Stimulated activated CD8-positive, alpha-beta memory T cell treated with anti-CD3 and anti-CD28 coated beads, Interleukin-12 subunit alpha, Interleukin-12 subunit beta, amount 100 ng/mL, for 24 hours (primary cell): ENCODE measurements at regions not wholly inside any gene's neighbourhood (a gene's known extent, or its start where the extent isn't known, plus 50 kb on each side); places are given as distances from the start of the nearest gene placed in this dataset.

Experiments
- DNase-seq: peaks from one replicate; pipeline ENCODE4 v3.0.0-alpha.2; 2020; ENCODE audit errors: extremely low read depth

DNA sequence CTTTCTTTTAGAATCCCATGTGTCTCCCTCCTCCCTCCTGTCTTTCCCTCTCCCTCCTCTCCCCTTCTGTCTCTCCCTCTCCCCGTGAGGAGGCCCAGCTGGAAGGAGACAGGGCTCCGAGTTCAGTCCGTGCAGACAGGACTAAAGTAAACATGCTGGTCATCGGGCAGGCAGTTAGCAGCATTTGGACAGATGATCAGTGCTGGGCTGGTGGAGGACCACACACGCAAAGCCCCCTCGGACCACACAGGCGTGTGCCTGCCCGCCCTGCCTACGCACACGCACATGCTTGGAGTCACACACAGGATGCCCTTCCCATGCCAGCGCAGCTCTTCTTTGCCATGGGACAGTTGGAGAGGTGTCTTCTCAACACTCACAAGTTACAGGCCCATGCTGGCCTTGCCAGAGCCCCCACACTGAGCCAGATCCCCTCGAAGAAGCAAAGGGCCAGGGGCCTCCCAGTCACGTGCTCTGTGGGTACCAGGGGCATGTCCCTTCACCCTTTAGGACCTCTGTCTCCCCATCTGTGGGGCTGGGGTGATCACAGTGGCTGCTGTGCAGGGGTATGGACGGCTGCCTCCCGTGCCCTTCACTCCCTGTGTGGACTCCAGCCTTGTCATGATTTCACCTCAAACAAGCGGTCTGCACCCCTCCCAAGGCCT, 215.7 kb upstream of the FOXF1 start:
- DNase-seq: no peak

DNA sequence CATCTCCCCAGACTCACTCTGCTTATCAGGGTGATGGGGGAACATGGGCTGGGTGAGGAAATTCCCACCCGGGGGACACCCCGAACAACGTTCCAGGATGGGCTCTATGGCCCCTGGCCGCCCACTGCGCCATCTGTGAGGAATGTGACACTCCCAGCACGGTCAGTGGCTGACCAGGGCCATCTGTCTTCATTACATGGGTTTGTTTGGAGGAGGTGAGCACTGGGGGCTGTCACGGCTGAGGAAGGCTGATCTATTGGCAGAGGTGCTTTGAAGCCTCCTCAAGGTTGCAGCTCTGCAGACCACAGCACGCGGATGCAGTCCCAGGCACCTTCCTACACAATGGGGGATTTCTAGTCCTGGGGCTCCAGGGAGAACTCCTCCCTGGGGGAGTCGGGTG, 214.1 kb upstream of the FOXF1 start:
- no peak for DNase-seq

DNA sequence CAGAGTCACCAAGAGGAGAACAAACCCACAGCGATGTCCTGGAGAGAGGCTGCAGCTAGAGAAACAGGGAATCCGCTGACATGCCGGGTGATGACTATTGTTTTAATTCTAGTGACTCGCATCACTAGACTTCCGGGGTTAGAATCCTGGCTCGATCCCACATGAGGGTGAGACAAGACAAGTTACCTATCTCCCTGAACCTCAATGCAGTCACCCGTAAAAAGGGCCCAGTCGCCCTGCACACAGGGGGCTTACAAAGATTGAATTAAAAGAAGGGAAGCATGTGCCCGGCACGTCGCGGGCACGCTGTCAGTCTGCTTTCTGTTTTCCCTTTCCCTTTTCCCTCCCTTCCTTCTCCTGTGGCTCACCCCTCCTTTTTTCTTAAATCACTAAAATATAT, 212.9 kb upstream of the FOXF1 start:
- no peak for DNase-seq

DNA sequence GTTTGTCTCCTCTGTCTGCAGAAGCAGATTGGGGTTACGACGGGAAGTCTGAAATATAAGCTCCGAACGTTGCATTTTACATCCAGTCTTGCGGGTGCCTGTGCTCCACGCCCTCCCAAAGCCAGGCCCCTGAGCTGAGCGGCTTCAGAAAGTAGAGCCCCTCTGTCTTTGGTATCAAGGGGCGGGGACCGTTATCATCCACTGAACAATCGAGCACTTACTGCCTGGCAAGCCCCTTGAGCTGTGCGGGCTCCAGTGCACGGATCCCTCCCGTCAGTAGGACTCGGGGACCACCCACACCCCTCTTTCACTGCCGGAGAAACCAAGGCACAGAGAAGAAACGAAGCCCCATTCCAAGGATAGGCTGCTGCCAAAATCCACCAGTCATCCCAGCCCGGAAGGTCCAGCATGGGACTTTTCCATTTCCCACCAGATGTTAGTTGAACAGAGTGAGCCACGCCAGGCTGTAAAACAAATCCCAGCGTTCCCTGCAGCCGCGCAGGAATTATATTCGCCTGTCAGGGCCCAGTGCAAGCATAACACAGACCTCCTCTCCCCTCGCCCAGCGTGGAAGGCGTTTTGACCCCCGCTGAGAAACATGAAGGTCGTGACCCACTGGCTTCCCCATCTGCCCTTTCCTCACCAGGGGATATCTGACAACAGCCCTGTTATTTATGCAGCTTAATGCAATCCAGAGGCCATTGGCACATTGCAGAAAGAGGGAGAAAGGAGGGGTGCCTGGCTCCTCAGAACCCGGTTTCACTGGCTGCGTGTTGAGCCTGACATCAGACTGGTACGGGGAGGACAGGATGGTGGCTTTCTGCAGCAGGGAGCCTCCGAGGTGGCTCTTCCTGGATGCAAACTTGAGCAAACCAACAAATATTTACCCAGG, 212.2 kb upstream of the FOXF1 start:
- no peak for DNase-seq

DNA sequence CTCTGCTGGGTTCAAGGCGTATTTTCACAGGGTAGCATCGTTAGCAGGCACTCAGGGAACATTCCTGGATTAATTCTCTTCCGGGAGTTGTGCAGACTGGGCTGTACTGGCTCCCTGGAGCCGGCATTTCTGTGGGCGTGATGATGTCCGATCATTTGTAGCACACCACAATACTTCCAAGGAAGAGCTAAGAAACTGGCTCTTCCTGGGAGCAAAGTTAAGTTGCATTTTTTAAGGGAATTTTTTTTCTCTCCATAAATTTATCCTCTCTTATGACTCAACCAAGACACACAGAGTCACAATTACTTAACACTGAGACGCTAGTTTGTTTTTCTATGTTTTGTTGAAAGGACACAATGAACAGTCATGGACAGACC, 211.6 kb upstream of the FOXF1 start:
- DNase-seq: no peak

DNA sequence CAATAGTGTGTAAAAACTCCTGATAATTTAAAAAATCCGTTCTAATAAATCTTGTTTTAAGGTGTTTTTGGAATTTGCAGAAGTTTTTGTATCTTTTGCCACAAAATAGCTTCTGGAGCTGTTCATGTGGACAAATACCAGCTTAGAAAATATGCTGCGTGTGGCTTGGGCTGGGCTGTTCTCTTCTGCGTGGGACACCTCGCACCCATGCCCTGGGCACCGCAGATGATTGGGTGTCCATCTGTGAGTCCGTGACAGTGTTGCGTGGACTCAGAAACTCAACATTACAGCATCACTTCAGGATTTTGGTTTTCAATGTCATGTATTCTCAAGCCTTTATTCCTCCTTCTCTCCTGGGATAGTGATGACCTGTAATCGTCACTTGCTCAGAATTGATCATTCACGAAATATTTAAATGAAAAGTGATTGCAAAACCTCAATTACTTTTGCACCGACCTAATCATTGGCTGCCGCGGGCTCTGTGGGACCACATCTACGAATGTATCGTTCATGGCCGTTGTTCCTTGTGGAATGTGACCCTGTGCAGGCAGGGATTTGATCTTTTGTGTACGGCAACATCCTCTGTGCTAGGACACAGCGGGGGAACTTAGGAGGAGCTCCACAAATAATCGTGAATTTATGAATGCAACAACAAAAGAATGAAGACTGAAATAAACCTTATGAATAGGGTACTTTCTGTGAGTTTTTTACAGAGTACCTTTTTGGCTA, 210.3 kb upstream of the FOXF1 start:
- DNase-seq: no peak

DNA sequence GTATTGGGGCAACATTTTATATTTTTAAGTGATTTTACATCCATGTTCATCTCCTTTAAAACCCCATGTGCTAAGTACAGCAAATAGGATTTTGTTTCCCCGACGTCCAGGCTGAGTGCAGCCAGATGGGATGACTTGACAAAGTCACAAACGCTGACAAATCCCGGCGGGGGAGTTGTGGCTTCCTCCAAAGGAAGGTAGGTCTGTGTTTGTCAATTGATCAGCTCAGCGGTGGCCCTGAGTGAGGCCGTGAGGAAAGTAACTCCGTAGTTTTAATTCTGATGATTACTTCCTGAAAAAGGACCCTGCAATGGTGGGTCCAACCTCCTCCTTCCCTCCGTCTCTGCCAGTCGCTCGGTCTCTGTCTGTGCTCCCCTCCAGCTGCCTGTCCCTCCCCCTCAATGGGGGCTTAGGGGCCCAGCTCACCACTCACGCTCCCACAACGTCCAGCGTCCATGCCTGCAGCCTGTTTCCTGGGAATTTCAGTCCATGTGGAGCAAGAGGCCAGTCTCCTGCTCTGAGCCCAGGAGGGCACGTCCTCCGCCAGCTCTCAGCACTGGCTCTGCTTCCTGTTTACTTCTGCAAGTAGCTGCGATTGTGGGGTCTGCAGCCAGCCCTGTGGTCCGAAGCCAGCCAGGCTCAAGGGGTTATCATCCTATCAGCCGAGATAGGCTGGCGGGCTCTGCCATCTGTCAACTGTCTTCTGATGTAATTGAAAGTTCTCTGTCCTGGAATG, 209.4 kb upstream of the FOXF1 start:
- DNase-seq: no peak

DNA sequence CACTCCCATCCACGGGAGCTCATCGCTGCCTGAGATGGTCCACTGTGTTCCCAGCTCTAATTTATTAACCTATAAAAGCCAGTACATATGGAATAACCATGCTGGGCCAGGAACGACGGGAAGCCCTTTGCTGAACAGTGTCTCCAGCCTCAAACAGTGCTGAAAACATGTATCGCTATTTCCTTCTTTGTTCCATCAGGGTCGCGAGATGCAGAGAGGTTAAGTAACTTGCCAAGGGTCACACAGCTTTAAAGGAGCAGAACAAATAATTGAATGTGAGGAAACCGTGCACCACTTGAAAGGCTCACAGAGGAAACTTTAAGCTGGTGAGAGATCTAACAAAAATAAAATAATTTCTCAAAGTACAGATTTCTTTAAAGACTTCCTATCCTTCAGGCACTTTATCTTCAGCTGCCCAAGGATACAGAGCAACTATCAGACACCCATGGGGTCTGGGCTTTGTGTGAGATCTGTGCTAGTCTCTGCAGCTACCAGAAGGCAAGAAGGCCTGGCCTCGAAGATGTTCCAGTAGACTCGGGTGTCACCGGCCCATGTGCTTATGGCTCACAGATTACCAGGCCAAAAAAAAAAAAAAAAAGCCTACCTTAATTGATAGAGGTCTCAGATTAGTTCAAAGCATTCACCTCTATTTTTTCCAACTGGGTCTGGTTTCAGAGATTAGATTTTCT, 207.8 kb upstream of the FOXF1 start:
- DNase-seq: no peak

DNA sequence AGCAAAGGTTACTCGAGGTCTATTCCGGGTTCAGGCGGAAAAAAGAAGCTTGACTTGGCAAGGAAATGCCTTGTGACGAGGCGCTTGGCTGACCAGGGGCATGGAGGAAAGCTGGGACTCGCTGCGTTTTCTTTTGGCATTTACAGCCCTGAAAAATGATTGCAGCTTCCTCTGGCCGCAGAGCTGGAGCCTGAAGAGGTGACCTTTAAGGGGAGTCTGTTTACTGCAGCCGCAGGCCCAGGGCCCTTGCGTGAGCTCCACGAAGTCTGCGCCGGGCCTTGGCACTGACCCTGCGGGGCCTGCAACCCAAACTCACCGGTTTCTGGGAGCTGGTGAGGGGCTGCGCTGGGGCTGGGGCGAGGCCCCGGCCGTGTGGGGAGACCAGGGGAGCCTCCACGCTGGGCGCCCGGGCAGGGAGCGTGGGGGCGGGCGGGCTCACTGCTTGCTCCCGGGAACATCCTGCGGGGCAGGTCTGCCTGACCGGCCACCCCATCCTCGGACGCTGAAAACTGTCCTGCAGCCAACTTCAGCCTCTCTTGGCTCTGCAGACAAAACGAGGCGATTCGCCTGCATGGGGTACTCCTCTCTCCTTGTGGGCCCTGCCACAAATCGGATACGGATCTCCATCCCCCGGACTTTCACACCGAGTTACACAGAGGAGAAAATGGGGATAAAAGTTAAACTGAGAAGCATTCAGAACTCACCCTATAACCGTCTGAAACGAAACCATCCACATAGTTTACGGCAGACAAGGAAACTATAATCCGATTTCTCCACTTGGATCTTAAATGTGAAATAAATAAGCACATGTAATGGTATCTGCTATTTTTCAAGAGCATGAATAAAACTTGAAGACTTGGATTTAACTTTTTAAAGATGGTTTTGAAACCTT, 206.3 kb upstream of the FOXF1 start:
- DNase-seq: no peak

DNA sequence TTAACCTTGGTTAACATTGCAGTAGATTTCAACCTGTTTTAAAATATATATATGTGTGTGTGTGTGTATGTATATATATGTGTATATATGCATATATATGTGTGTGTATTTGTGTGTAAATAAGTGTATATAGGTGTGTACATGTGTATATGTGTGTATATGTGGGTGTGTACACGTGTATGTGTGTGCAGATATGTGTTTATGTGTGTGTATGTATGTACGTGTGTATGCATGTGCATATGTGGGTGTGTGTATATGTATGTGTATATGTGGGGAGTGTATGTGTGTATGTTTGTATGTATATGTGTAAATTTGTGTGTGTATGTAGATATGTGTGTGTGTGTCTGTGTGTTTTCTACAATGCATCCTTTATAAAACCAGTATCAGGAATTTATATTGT, 205.5 kb upstream of the FOXF1 start:
- DNase-seq: no peak

DNA sequence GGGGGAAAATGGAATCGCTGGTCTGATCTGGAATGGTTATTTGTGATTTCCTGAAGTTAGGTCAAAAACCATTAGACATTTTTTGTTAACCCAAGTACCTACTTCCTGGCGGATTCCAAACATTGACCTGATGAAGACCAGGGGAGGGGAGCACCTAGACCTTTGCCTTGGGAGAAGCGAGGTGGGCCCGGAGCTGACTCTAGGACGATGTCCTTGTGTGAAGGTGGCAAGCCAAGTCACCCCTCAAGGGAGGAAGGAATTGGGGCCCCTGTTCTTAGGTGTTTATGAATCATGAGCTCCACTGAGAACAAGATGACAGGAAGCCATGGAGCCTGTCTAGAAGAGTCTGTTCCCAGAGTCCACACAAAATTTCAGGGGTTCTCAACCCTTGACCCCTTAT, 204.9 kb upstream of the FOXF1 start:
- no peak for DNase-seq

DNA sequence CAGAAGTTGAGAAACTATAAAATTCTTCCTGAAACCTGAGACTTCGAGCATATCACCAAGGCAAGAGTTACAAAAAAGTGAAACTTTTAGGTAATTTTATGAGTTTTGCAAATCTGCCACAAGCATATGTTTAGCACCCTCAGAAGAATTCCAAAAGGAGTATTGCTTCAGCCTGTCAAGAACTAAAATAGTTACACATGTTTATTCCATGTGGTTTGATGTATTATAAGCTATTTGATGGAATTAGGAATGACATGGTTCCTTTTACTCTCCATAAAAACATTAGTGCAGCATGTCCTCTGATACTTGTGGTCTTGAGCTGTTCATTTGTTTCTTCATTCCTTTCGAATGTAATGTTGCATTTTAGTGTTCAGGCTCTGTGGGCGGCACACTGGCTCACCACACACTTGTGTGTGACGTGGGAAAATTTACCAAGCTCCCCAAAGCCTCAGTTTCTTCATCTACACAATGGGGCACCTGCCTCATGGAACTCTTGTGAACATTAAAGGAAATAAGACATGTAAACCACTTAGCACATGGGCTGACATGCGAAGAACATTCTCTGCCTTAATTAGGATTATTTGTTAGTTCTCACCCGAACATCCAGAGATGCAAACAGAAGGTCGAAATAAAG, 204.2 kb upstream of the FOXF1 start:
- DNase-seq: no peak

DNA sequence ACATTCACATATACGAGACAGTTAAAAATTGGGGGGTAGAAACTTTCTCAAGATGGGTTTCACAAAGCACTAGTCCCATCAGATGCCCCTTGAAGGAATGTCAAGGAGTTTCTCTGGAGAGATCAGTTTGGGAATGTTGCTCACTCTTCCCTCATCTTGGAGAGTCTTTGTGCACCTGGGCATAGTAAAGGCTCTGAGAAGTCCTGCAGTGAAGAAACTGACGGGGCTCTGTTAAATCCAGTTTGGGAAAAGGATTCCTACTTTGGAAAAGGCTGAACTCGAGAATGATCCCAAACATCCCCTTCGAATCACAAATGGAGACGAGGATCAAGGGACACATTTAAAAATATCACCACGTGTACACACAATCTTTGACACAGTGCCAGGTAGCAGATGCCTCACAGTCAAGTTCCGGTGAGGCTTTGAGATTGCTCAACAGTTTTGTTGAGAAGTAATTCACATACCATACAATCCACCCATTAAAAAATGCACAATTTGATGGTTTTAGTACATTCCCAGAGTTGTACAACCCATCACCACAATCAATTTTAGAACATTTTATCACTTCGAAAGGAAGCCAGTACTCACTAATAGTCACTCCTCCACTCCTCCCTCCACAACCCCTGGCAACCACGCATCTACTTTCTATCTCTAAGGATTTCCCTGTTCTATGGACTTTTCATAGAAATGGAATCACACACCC, 203.4 kb upstream of the FOXF1 start:
- DNase-seq: no peak

DNA sequence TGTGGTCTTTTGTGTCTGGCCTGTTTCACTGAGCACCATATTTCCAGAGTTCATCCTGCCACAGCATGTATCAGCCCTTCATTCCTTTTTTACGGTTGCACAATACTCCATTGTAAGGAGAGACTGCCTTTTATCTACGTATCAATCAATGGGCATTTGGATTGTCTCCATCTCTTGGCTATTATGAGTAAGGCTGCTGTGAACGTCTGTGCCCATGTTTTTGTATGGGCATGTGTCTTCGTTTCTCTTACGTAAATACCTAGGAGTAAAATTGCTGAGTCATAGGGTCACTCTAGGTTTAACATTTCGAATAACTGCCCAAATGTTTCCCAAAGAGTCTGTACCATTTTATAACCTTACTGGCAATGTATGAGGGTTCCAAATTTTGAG, 202.8 kb upstream of the FOXF1 start:
- DNase-seq: no peak

DNA sequence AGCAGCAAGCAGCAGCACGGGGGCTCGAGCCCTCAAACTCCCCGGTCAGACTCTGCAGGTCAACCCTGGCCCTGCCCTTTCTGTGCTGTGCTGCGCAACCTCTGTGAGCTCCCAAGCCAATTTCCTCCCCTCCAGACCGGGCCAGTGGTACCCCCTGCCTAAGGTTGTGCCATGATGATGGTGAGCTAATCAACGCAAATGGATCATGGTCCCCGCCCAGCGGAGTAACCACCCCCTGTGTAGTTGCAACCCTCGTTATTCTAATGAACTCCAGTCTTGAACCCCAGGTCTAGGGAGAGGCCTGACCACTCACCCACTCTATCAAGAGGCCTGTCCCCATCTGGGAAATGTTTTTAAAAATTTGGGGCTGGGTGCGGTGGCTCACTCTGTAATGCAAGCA, 201.8 kb upstream of the FOXF1 start:
- no peak for DNase-seq

DNA sequence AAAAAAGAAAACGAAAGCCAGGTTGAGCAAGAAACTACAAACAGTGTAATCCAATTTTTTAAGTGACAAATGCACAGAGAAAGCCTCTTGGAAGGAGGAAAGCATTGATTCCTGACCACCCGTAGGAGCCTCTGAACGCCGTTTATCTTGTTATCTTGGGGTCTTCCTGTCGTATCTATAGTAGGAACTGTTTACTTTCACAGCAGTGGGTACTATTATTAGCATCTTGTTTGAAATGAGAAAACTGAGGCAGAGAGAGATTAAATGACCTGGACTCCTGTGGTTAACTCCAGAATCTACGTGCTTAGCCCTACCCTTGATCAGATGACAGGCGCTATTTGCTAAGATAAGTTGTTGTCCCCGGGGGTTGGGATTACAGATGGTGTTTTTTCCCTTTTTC, 196.7 kb upstream of the FOXF1 start:
- no peak for DNase-seq

DNA sequence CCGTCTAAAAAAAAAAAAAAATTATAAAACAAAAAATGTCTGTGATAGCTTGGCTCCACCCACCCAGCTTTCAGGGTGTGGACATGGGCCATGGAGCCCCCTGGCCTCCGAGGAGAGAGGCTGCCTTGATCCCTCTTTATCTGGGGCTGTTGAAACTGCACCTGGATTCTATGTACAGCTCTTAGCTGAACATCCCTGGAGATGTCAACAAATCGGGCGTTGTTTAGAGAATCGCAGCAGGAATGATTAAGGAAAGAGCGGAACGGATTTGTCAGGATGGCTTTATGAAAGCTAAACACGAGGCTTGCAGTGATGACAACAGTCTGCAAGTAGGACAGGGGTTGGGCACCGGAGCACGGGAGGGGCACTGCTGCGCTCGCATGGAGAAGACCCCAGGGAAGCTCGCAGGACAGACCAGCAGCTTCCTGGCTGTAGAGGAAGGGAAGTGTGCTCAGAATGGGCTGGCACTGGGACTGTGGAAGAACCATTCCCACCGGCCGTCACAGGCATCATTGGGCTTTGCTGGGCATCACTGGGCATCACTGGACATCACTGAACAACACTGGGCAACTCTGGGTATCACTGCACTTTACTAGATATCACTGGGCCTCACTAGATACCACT, 195.8 kb upstream of the FOXF1 start:
- no peak for DNase-seq

DNA sequence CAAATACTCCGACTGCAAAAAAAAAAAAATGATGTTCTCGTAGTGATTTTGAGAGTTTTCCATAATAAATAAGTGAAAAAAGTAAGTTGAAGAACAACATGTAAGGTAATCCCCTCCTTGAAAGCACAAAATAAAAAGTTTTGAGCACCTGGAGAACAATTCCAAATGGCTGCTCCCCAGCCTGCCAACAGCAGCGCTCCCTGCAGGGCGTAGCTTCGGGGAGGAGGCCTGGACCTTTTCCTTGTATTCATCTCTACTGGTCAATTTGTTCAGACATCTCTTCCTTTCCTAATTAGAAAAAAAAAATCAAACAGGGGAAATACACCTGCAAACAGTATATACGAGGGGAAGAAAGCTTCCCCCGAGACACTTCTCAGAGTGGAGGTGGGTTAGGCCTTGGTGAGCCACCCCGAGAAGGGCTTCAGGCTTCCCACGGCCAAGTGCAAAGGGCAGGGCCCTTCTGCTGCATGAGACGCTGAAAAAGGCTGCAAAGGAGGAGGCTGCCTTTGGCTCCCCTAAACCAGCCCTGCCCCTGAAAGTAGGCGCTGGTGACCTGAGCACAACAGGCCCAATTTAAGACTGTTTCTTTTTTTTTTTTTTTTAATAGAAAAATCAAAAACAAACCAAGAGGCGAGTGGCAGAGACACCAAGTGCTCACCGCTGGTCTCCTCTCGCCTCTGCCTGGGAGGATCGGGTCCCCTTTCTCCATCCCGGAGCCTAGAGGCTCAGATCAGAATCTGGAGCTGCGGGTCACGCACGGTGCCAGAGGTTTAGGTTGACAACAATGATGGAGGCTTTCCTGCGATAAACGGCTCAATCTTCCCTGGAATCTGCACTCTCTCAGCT, 193.1 kb upstream of the FOXF1 start:
- DNase-seq: no peak
